ENCODE measurements at regions not wholly inside any gene's neighbourhood (a gene's known extent, or its start where the extent isn't known, plus 50 kb on each side); places are given as distances from the start of the nearest gene placed in this dataset.

GRCh38 chr9:30723656-30724055, 1660.8 kb upstream of the ACO1 start:
- Mint-ChIP-seq H3K27me3 (no peaks in the 10 kb centered on the region), H3K4me1 (no peaks in the 10 kb centered on the region), H3K27ac (no peak overlapping the region), H3K36me3 (no peaks in the 10 kb centered on the region), H3K4me3 (no peak overlapping the region), H3K9me3 (ENCODE audit: low read depth) (no peaks in the 10 kb centered on the region)
- CTCF ChIA-PET, result no interaction called here
- no peak for ATAC-seq
- no peak for DNase-seq

- no peak for ATAC-seq
- no peaks in the 10 kb centered on the region for H3K27me3 Mint-ChIP-seq
- CTCF ChIA-PET, result no interaction called here
- no peaks in the 10 kb centered on the region for H3K36me3 Mint-ChIP-seq
- no peak overlapping the region for H3K27ac Mint-ChIP-seq
- no peak for DNase-seq
- no peaks in the 10 kb centered on the region for H3K9me3 Mint-ChIP-seq (ENCODE audit: low read depth)
- H3K4me1 Mint-ChIP-seq, result no peaks in the 10 kb centered on the region
- H3K4me3 Mint-ChIP-seq, result no peak overlapping the region
These were observed 1652.4 kb upstream of the ACO1 start for GRCh38 chr9:30732060-30732459.

GRCh38 chr9:30744871-30745270, 1639.6 kb upstream of the ACO1 start:
- no peak for ATAC-seq
- H3K4me1 Mint-ChIP-seq, result no peaks in the 10 kb centered on the region

GRCh38 chr9:30746589-30746988, 1637.9 kb upstream of the ACO1 start:
- Mint-ChIP-seq H3K4me1 (no peaks in the 10 kb centered on the region), H3K9me3 (ENCODE audit: low read depth) (no peaks in the 10 kb centered on the region), H3K36me3 (no peaks in the 10 kb centered on the region), H3K4me3 (no peak overlapping the region), H3K27ac (no peak overlapping the region), H3K27me3 (no peaks in the 10 kb centered on the region)
- CTCF ChIA-PET, result no interaction called here
- DNase-seq, result no peak
- ATAC-seq, result no peak

More at GRCh38 chr9:30744871-30745270, 1639.6 kb upstream of the ACO1 start:
- DNase-seq, result no peak
- H3K4me3 Mint-ChIP-seq, result no peak overlapping the region
- H3K36me3 Mint-ChIP-seq, result no peaks in the 10 kb centered on the region
- CTCF ChIA-PET, result no interaction called here
- H3K27ac Mint-ChIP-seq, result no peak overlapping the region
- H3K9me3 Mint-ChIP-seq (ENCODE audit: low read depth), result no peaks in the 10 kb centered on the region
- H3K27me3 Mint-ChIP-seq, result no peaks in the 10 kb centered on the region

- Mint-ChIP-seq H3K36me3 (no peaks in the 10 kb centered on the region), H3K9me3 (ENCODE audit: low read depth) (no peaks in the 10 kb centered on the region), H3K4me3 (no peak overlapping the region), H3K27me3 (no peaks in the 10 kb centered on the region), H3K27ac (no peak overlapping the region), H3K4me1 (no peaks in the 10 kb centered on the region)
- DNase-seq (no peak), ATAC-seq (no peak)
- CTCF ChIA-PET, result no interaction called here
These were observed 1626.7 kb upstream of the ACO1 start for GRCh38 chr9:30757723-30758122.

- H3K4me1 Mint-ChIP-seq, result no peaks in the 10 kb centered on the region
- CTCF ChIA-PET, result no interaction called here
These were observed 1625.6 kb upstream of the ACO1 start for GRCh38 chr9:30758726-30759446.

GRCh38 chr9:30765318-30765717, 1619.1 kb upstream of the ACO1 start:
- H3K4me3 Mint-ChIP-seq, result no peak overlapping the region
- H3K4me1 Mint-ChIP-seq, result no peaks in the 10 kb centered on the region
- no peaks in the 10 kb centered on the region for H3K27me3 Mint-ChIP-seq
- no peak for ATAC-seq
- H3K36me3 Mint-ChIP-seq, result no peaks in the 10 kb centered on the region
- CTCF ChIA-PET, result no interaction called here
- no peak for DNase-seq
- no peaks in the 10 kb centered on the region for H3K9me3 Mint-ChIP-seq (ENCODE audit: low read depth)
- no peak overlapping the region for H3K27ac Mint-ChIP-seq

More at GRCh38 chr9:30758726-30759446, 1625.6 kb upstream of the ACO1 start:
- Mint-ChIP-seq H3K4me3 (no peak overlapping the region), H3K36me3 (no peaks in the 10 kb centered on the region), H3K27ac (no peak overlapping the region), H3K9me3 (ENCODE audit: low read depth) (no peaks in the 10 kb centered on the region), H3K27me3 (no peaks in the 10 kb centered on the region)
- no peak for DNase-seq
- ATAC-seq, result no peak

- no peaks in the 10 kb centered on the region for H3K4me1 Mint-ChIP-seq
- no peak overlapping the region for H3K27ac Mint-ChIP-seq
- no peak for ATAC-seq
- H3K36me3 Mint-ChIP-seq, result no peaks in the 10 kb centered on the region
- CTCF ChIA-PET, result no interaction called here
- DNase-seq, result no peak
- H3K27me3 Mint-ChIP-seq, result no peaks in the 10 kb centered on the region
- H3K4me3 Mint-ChIP-seq, result no peak overlapping the region
- H3K9me3 Mint-ChIP-seq (ENCODE audit: low read depth), result no peaks in the 10 kb centered on the region
These were observed 1613.2 kb upstream of the ACO1 start for GRCh38 chr9:30771163-30771708.

- no peaks in the 10 kb centered on the region for H3K27me3 Mint-ChIP-seq
- CTCF ChIA-PET, result no interaction called here
- H3K4me1 Mint-ChIP-seq, result no peaks in the 10 kb centered on the region
- H3K4me3 Mint-ChIP-seq, result no peak overlapping the region
- DNase-seq, result no peak
- H3K36me3 Mint-ChIP-seq, result no peaks in the 10 kb centered on the region
- H3K27ac Mint-ChIP-seq, result no peak overlapping the region
- H3K9me3 Mint-ChIP-seq (ENCODE audit: low read depth), result no peaks in the 10 kb centered on the region
- ATAC-seq, result no peak
These were observed 1612.7 kb upstream of the ACO1 start for GRCh38 chr9:30771760-30772159.

- H3K27ac Mint-ChIP-seq, result no peak overlapping the region
- no peaks in the 10 kb centered on the region for H3K4me1 Mint-ChIP-seq
- H3K36me3 Mint-ChIP-seq, result no peaks in the 10 kb centered on the region
These were observed 1611.0 kb upstream of the ACO1 start for GRCh38 chr9:30773427-30773826.

GRCh38 chr9:30774326-30774725, 1610.1 kb upstream of the ACO1 start:
- no peak overlapping the region for H3K4me3 Mint-ChIP-seq
- H3K9me3 Mint-ChIP-seq (ENCODE audit: low read depth), result no peaks in the 10 kb centered on the region
- DNase-seq (no peak), ATAC-seq (no peak)
- CTCF ChIA-PET, result no interaction called here
- no peaks in the 10 kb centered on the region for H3K4me1 Mint-ChIP-seq
- no peaks in the 10 kb centered on the region for H3K36me3 Mint-ChIP-seq
- H3K27me3 Mint-ChIP-seq, result no peaks in the 10 kb centered on the region
- H3K27ac Mint-ChIP-seq, result no peak overlapping the region

More at GRCh38 chr9:30773427-30773826, 1611.0 kb upstream of the ACO1 start:
- ATAC-seq, result no peak
- H3K27me3 Mint-ChIP-seq, result no peaks in the 10 kb centered on the region
- H3K4me3 Mint-ChIP-seq, result no peak overlapping the region
- DNase-seq, result no peak
- CTCF ChIA-PET, result no interaction called here
- no peaks in the 10 kb centered on the region for H3K9me3 Mint-ChIP-seq (ENCODE audit: low read depth)

- no peaks in the 10 kb centered on the region for H3K4me1 Mint-ChIP-seq
- ATAC-seq, result no peak
- DNase-seq, result no peak
- H3K27me3 Mint-ChIP-seq, result no peaks in the 10 kb centered on the region
- no peaks in the 10 kb centered on the region for H3K36me3 Mint-ChIP-seq
- H3K4me3 Mint-ChIP-seq, result no peak overlapping the region
- H3K27ac Mint-ChIP-seq, result no peak overlapping the region
- CTCF ChIA-PET, result no interaction called here
- H3K9me3 Mint-ChIP-seq (ENCODE audit: low read depth), result no peaks in the 10 kb centered on the region
These were observed 1609.2 kb upstream of the ACO1 start for GRCh38 chr9:30775236-30775635.

- H3K27ac Mint-ChIP-seq, result no peak overlapping the region
These were observed 1587.7 kb upstream of the ACO1 start for GRCh38 chr9:30796764-30797163.

GRCh38 chr9:30799527-30800101, 1584.8 kb upstream of the ACO1 start:
- CTCF ChIA-PET, result no interaction called here
- Mint-ChIP-seq H3K27me3 (no peaks in the 10 kb centered on the region), H3K4me3 (no peak overlapping the region), H3K36me3 (no peaks in the 10 kb centered on the region), H3K4me1 (no peaks in the 10 kb centered on the region), H3K9me3 (ENCODE audit: low read depth) (peaks cover 3% of the 10 kb centered on the region), H3K27ac (no peak overlapping the region)
- ATAC-seq, result no peak
- DNase-seq, result no peak

More at GRCh38 chr9:30796764-30797163, 1587.7 kb upstream of the ACO1 start:
- no peak for DNase-seq
- CTCF ChIA-PET, result no interaction called here
- H3K9me3 Mint-ChIP-seq (ENCODE audit: low read depth), result no peaks in the 10 kb centered on the region
- H3K4me3 Mint-ChIP-seq, result no peak overlapping the region
- no peaks in the 10 kb centered on the region for H3K27me3 Mint-ChIP-seq
- no peaks in the 10 kb centered on the region for H3K4me1 Mint-ChIP-seq
- ATAC-seq, result no peak
- H3K36me3 Mint-ChIP-seq, result no peaks in the 10 kb centered on the region

All from activated CD8-positive, alpha-beta memory T cell treated with anti-CD3 and anti-CD28 coated beads, Interleukin-2, amount 10 ng/mL, durations not matched to agents 7 days and 5 days (primary cell).